Motor neuron (in vitro differentiated cells): ENCODE measurements at regions not wholly inside any gene's neighbourhood (a gene's known extent, or its start where the extent isn't known, plus 50 kb on each side); places are given as distances from the start of the nearest gene placed in this dataset.

Experiments used
- ATAC-seq, 8 experiments: fragments of 200-7000 bp; cut with Tn5 transposase; replicated peaks in 6 of 8; 2 replicates each; pipeline ENCODE4 v1.8.0; 2021; ENCODE audit warnings: mild to moderate bottlenecking in 8 of 8, moderate library complexity in 8 of 8
- H3K27ac ChIP-seq, 2 donors: fragments of 250-450 bp; sonication (Bioruptor Pico); 2 replicates each; pipeline ENCODE4 v1.9.0; 2021; ENCODE audit warnings: antibody characterized with exemption in 2 of 2, mild to moderate bottlenecking in 2 of 2, moderate library complexity in 1 of 2
- H3K4me1 ChIP-seq, 2 donors: fragments of 250-450 bp; sonication (Bioruptor Pico); replicated peaks in 1 of 2; 2 replicates each; pipeline ENCODE4 v1.6.1; 2021; ENCODE audit warnings: antibody characterized with exemption in 2 of 2, mild to moderate bottlenecking in 2 of 2, moderate library complexity in 1 of 2
- H3K4me3 ChIP-seq, 5 donors: fragments of 250-450 bp; sonication (Bioruptor Pico); 2 replicates each; pipeline ENCODE4 v1.9.0; 2021; ENCODE audit warnings: antibody characterized with exemption in 5 of 5, mild to moderate bottlenecking in 5 of 5, moderate library complexity in 4 of 5
- WGBS, 10 experiments: fragments of 450-650 bp; shearing (Covaris generic); methylation state at CpG; one replicate each; pipeline ENCODE4 v1.0.0; 2022; 5-methylcytosine and 5-hydroxymethylcytosine counted together
- in situ Hi-C, 9 experiments: fragments of 400-800 bp; cut with MboI; loops; one replicate each; pipeline ENCODE4 v1.15.0; 2021; ENCODE audit warnings: low sequenced_read_pairs in 9 of 9, low pct_unique_long_range_greater_than_20kb in 2 of 9; ENCODE audit not compliant: unreplicated experiment in 9 of 9

DNA sequence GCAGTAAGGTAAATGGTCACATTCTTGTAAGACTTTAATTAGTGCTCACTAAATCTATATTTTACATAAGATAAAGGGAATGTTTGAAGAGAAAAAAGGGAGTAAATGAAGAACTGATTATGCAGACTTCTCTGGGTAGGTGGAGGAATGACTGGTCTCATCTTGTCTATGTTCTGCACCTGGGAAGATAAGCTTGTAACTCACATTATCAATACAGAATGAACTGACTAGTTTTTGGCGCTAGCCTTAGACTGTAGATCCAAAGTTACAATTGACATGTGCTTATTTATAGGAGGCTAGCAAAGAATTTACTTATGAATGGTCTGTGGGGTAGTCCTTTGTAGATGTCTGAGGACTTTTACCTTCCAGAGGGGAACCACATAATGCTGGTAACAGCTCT is 214.9 kb upstream of the RAB4A start:
- WGBS, 10 experiments: 22 to 100% (median 95%) methylated on average over 1 of the region's 1 CpG; no CpG with 5 or more reads in 2 of the 10 experiments
- in situ Hi-C loops: no loop called here
- Histone ChIP-seq H3K4me3 (no peak overlapping the region), H3K4me1 (peaks cover 18 to 21% of the 10 kb centered on the region in 2 donors), H3K27ac (no peak overlapping the region)
- no peak for ATAC-seq

DNA sequence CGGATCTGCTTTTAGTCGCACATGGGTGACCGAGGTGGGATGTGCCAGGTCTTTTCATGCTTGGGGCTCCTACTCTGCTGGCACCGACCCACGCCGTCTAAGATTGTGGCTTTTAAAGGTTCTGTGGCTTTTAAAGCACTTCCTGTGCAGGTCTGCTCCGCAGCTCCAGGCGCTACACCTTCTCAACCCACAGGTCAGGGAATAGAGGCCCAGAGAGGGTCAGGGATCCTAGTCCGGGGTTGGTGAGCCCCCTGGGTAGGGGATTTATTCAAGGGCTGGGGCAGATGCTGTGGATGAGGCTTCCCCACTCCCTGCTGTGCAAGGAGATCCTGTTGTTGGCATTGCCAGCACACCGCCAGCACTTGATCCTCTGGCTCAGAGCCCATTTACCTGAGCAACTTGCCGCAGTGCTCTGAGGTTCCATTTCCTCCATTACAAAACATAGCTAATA is 212.8 kb upstream of the RAB4A start:
- no peak overlapping the region for H3K4me3 ChIP-seq
- peaks cover 25 to 28% of the 10 kb centered on the region in 2 donors for H3K4me1 ChIP-seq
- peak in 2 of 8 experiments; percentile 2 to 3 for ATAC-seq
- in situ Hi-C loops: no loop called here
- H3K27ac ChIP-seq: no peak overlapping the region
- 68 to 100% (median 94%) methylated on average over 1 to 10 of the region's 11 CpGs; no CpG with 5 or more reads in 1 of the 10 experiments for WGBS, 10 experiments

GRCh38 chr1:229058729-229059128 is 212.2 kb upstream of the RAB4A start:
- in situ Hi-C loops: no loop called here

GRCh38 chr1:229059671-229060539 is 211.0 kb upstream of the RAB4A start:
- 20 to 100% (median 65%) methylated on average over 1 to 9 of the region's 9 CpGs; no CpG with 5 or more reads in 2 of the 10 experiments for WGBS, 10 experiments
- Histone ChIP-seq H3K4me3 (no peak overlapping the region), H3K27ac (no peak overlapping the region), H3K4me1 (peaks cover 25 to 30% of the 10 kb centered on the region in 2 donors)
- ATAC-seq: peak in 5 of 8 experiments; percentile 26 to 78 (median 52)
- in situ Hi-C loops: no loop called here

More at GRCh38 chr1:229058729-229059128, 212.2 kb upstream of the RAB4A start:
- H3K4me3 ChIP-seq: no peak overlapping the region
- WGBS, 10 experiments: 0 to 63% (median 27%) methylated on average over 1 to 8 of the region's 10 CpGs; no CpG with 5 or more reads in 1 of the 10 experiments
- peak in 7 of 8 experiments; percentile 35 to 100 (median 99) for ATAC-seq
- H3K27ac ChIP-seq: no peak overlapping the region
- peaks cover 25 to 30% of the 10 kb centered on the region in 2 donors for H3K4me1 ChIP-seq

DNA sequence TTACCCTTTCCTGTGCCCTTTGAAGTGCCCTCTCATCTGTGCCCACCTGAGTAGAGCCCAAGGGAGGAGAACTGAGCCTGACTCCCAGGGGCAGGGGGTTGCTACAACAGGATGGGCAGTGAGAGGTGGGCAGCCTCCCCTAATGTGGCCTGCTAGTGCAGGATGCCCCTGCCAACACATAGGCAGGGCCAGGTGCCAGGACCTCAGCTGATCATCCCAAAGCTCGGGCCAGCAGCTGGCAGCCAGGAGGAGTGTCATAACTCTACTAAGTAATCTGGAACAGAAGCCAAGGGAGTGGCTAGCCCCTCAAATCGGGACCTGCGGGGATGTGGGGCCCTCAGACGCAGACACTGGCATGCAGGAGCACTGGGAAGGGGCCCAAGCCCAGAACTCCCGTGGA is 208.8 kb upstream of the RAB4A start:
- WGBS, 10 experiments: 58 to 92% (median 83%) methylated on average over 2 to 5 of the region's 5 CpGs; no CpG with 5 or more reads in 6 of the 10 experiments
- no peak for ATAC-seq
- Histone ChIP-seq H3K27ac (no peak overlapping the region), H3K4me3 (no peak overlapping the region), H3K4me1 (peaks cover 25 to 30% of the 10 kb centered on the region in 2 donors)
- in situ Hi-C loops: no loop called here

GRCh38 chr1:229063154-229063773 is 207.6 kb upstream of the RAB4A start:
- ATAC-seq: no peak
- in situ Hi-C loops: no loop called here
- Histone ChIP-seq H3K4me3 (no peak overlapping the region), H3K27ac (no peak overlapping the region), H3K4me1 (peaks cover 23 to 28% of the 10 kb centered on the region in 2 donors)
- 76 to 100% (median 91%) methylated on average over 1 to 5 of the region's 5 CpGs for WGBS, 10 experiments

GRCh38 chr1:229064320-229065168 is 206.4 kb upstream of the RAB4A start:
- ATAC-seq: peak in 3 of 8 experiments; percentile 59 to 70 (median 66)
- in situ Hi-C loops: no loop called here
- H3K4me3 ChIP-seq: no peak overlapping the region
- peaks cover 10 to 15% of the 10 kb centered on the region in 2 donors for H3K4me1 ChIP-seq
- no peak overlapping the region for H3K27ac ChIP-seq
- WGBS, 10 experiments: 38 to 100% (median 72%) methylated on average over 1 to 12 of the region's 12 CpGs

DNA sequence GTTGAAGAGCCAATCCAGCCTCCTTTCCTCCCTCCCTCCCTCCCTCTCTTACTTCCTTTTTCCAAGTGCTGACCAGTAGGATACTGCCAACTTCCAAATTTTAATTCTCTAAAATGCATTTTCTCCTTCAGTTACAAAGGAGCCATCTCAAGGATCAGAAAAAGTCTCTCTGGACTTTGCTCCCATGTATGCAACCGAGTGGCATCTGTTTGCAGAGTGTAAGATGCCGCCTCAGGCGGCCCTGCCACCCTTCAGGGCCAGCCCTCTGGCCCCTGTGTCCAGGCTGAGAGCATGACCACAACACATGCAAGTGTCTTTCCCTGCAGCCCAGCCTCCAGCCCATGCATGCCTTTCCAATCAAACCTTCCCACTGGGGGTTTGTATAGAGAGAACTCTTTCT is 205.3 kb upstream of the RAB4A start:
- no peak for ATAC-seq
- Histone ChIP-seq H3K4me3 (no peak overlapping the region), H3K27ac (no peak overlapping the region), H3K4me1 (peaks cover 4 to 12% of the 10 kb centered on the region in 2 donors)
- 64 to 89% (median 78%) methylated on average over 2 to 3 of the region's 3 CpGs; no CpG with 5 or more reads in 6 of the 10 experiments for WGBS, 10 experiments
- in situ Hi-C loops: no loop called here

DNA sequence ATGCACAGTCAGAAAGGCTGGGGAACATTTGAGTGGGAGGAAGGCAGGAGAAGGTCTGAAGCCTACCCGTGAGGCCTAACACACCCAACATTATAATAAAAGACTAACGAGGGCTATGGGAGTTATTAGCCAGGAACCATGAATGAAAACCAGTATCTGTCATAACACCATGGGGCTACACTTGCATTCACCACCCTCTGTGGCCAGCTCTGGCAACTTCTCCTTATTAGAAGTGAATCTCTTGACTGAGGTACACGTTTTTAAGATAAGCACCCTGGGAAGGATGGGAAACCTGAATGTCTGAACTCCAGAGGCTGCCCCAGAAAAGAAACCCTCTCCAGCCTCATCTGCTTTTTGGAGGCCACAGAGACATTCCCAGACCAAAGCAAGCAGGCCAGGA is 204.3 kb upstream of the RAB4A start:
- Histone ChIP-seq H3K4me3 (no peak overlapping the region), H3K27ac (no peak overlapping the region), H3K4me1 (peaks cover 4 to 12% of the 10 kb centered on the region in 2 donors)
- peak in 1 of 8 experiments; percentile 53 for ATAC-seq
- in situ Hi-C loops: no loop called here
- 0 to 89% (median 78%) methylated on average over 1 to 3 of the region's 3 CpGs; no CpG with 5 or more reads in 2 of the 10 experiments for WGBS, 10 experiments

DNA sequence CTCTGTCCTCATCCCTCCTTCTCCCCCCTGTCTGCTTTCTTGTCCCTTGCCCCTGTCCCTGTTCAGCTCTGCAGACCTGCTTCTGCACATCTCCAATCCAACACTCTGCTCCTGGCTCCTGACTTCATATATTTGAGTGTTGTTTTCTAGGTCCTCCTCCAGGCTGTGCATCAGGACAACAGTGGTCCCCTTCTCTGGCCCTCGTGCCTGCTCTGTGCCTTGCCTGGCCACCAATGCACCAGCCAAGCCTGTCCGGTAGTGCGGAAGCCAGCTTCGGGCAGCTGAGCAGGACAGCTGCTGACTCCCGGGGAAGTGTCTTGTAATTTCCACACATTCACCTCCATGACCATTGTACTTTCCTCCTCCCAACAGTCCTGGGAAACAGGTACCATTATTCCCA is 203.4 kb upstream of the RAB4A start:
- H3K4me3 ChIP-seq: no peak overlapping the region
- 50 to 91% (median 83%) methylated on average over 1 to 5 of the region's 5 CpGs; no CpG with 5 or more reads in 4 of the 10 experiments for WGBS, 10 experiments
- no peak overlapping the region for H3K27ac ChIP-seq
- ATAC-seq: no peak
- in situ Hi-C loops: no loop called here
- H3K4me1 ChIP-seq: peaks cover 3 to 8% of the 10 kb centered on the region in 2 donors

GRCh38 chr1:229068270-229068987 is 202.5 kb upstream of the RAB4A start:
- WGBS, 10 experiments: 0 to 97% (median 54%) methylated on average over 1 to 5 of the region's 7 CpGs; no CpG with 5 or more reads in 3 of the 10 experiments
- Histone ChIP-seq H3K4me1 (no peaks in the 10 kb centered on the region), H3K4me3 (no peak overlapping the region), H3K27ac (no peak overlapping the region)
- in situ Hi-C loops: no loop called here
- no peak for ATAC-seq

DNA sequence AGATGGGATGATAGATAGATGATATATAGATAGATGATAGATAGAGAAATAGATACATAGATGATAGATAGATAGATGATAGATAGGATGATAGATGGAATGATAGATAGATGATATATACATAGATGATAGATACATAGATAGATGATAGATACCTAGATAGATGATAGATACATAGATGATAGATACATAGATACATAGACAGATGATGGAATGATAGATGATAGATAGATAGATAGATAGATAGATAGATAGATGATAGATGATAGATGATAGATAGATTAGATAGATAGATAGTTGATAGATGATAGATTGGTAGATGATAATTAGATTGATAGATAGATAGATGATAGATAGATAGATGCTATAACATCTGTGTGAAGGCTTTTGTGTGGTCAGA is 201.7 kb upstream of the RAB4A start:
- in situ Hi-C loops: no loop called here
- Histone ChIP-seq H3K4me1 (no peaks in the 10 kb centered on the region), H3K27ac (no peak overlapping the region), H3K4me3 (no peak overlapping the region)
- no peak for ATAC-seq
